ENCODE measurements at regions not wholly inside any gene's neighbourhood (a gene's known extent, or its start where the extent isn't known, plus 50 kb on each side); places are given as distances from the start of the nearest gene placed in this dataset.

- no peak for DNase-seq (ENCODE audit: insufficient read length, low spot score)
- FAIRE-seq = no peak
Observed at GRCh38 chr18:24770311-24771024, 310.0 kb downstream of the HRH4 start.

- DNase-seq (ENCODE audit: insufficient read length, low spot score) = no peak
- no peak for FAIRE-seq
Observed at GRCh38 chr18:24771300-24771699, 310.9 kb downstream of the HRH4 start.

GRCh38 chr18:24773101-24773500, 312.7 kb downstream of the HRH4 start:
- no peak for FAIRE-seq
- no peak for DNase-seq (ENCODE audit: insufficient read length, low spot score)

GRCh38 chr18:24776019-24776418, 315.6 kb downstream of the HRH4 start:
- no peak for FAIRE-seq
- no peak for DNase-seq (ENCODE audit: insufficient read length, low spot score)

GRCh38 chr18:24778810-24779418, 318.5 kb downstream of the HRH4 start:
- DNase-seq (ENCODE audit: insufficient read length, low spot score) = no peak
- no peak for FAIRE-seq

GRCh38 chr18:24782566-24782965, 322.1 kb downstream of the HRH4 start:
- FAIRE-seq = no peak
- no peak for DNase-seq (ENCODE audit: insufficient read length, low spot score)

- FAIRE-seq = no peak
- no peak for DNase-seq (ENCODE audit: insufficient read length, low spot score)
Observed at GRCh38 chr18:24785019-24785418, 324.6 kb downstream of the HRH4 start.

- FAIRE-seq = no peak
- DNase-seq (ENCODE audit: insufficient read length, low spot score) = no peak
Observed at GRCh38 chr18:24786027-24786426, 325.6 kb downstream of the HRH4 start.

GRCh38 chr18:24790347-24790746, 329.9 kb downstream of the HRH4 start:
- DNase-seq (ENCODE audit: insufficient read length, low spot score) (no peak), FAIRE-seq (no peak)

- DNase-seq (ENCODE audit: insufficient read length, low spot score) (no peak), FAIRE-seq (no peak)
Observed at GRCh38 chr18:24791751-24792545, 331.5 kb downstream of the HRH4 start.

GRCh38 chr18:24793742-24794141, 333.3 kb downstream of the HRH4 start:
- no peak for DNase-seq (ENCODE audit: insufficient read length, low spot score)
- FAIRE-seq = no peak

- FAIRE-seq (no peak), DNase-seq (ENCODE audit: insufficient read length, low spot score) (no peak)
Observed at GRCh38 chr18:24795129-24795528, 334.7 kb downstream of the HRH4 start.

- no peak for FAIRE-seq
- no peak for DNase-seq (ENCODE audit: insufficient read length, low spot score)
Observed at GRCh38 chr18:24797981-24798380, 337.5 kb downstream of the HRH4 start.

- FAIRE-seq (no peak), DNase-seq (ENCODE audit: insufficient read length, low spot score) (no peak)
Observed at GRCh38 chr18:24799176-24799575, 338.7 kb downstream of the HRH4 start.

GRCh38 chr18:24799720-24800119, 339.3 kb downstream of the HRH4 start:
- DNase-seq (ENCODE audit: insufficient read length, low spot score) (no peak), FAIRE-seq (no peak)

- no peak for FAIRE-seq
- DNase-seq (ENCODE audit: insufficient read length, low spot score) = no peak
Observed at GRCh38 chr18:24801001-24801400, 340.6 kb downstream of the HRH4 start.

- no peak for DNase-seq (ENCODE audit: insufficient read length, low spot score)
- FAIRE-seq = no peak
Observed at GRCh38 chr18:24802456-24802855, 342.0 kb downstream of the HRH4 start.

- no peak for FAIRE-seq
Observed at GRCh38 chr18:24805156-24805555, 344.7 kb downstream of the HRH4 start.

GRCh38 chr18:24809173-24809950, 348.9 kb downstream of the HRH4 start:
- FAIRE-seq = no peak

More at GRCh38 chr18:24805156-24805555, 344.7 kb downstream of the HRH4 start:
- no peak for DNase-seq (ENCODE audit: insufficient read length, low spot score)

GRCh38 chr18:24810561-24811305, 350.3 kb downstream of the HRH4 start:
- FAIRE-seq = no peak

More at GRCh38 chr18:24809173-24809950, 348.9 kb downstream of the HRH4 start:
- DNase-seq (ENCODE audit: insufficient read length, low spot score) = no peak

More at GRCh38 chr18:24810561-24811305, 350.3 kb downstream of the HRH4 start:
- no peak for DNase-seq (ENCODE audit: insufficient read length, low spot score)
